Coronary artery (tissue), 2 donors: ENCODE measurements at regions not wholly inside any gene's neighbourhood (a gene's known extent, or its start where the extent isn't known, plus 50 kb on each side); places are given as distances from the start of the nearest gene placed in this dataset.

Experiments
- DNase-seq: peaks from one replicate; pipeline ENCODE4 v3.0.0-alpha.2; 2017; ENCODE audit warnings: low spot score
- H3K27ac ChIP-seq, 2 donors: fragments of 200-600 bp; sonication (generic); one replicate each; pipeline ENCODE4 v1.5.1; 2016 to 2019
- H3K4me3 ChIP-seq: fragments of 200-600 bp; sonication (generic); 2 replicates; pipeline ENCODE4 v1.5.1; 2016; ENCODE audit warnings: mild to moderate bottlenecking, moderate library complexity
- TF ChIP-seq, protein P1 (sequence below): fragments of 200-600 bp; sonication (generic); IDR thresholded peaks from one replicate; pipeline ENCODE4 v1.5.1; 2019; ENCODE audit warnings: antibody characterized with exemption

GRCh38 chr2:8158711-8159110 lies 523.1 kb upstream of the ID2 start:
- Histone ChIP-seq H3K27ac (no peak overlapping the region), H3K4me3 (no peak overlapping the region)
- TF ChIP-seq, protein P1, sequence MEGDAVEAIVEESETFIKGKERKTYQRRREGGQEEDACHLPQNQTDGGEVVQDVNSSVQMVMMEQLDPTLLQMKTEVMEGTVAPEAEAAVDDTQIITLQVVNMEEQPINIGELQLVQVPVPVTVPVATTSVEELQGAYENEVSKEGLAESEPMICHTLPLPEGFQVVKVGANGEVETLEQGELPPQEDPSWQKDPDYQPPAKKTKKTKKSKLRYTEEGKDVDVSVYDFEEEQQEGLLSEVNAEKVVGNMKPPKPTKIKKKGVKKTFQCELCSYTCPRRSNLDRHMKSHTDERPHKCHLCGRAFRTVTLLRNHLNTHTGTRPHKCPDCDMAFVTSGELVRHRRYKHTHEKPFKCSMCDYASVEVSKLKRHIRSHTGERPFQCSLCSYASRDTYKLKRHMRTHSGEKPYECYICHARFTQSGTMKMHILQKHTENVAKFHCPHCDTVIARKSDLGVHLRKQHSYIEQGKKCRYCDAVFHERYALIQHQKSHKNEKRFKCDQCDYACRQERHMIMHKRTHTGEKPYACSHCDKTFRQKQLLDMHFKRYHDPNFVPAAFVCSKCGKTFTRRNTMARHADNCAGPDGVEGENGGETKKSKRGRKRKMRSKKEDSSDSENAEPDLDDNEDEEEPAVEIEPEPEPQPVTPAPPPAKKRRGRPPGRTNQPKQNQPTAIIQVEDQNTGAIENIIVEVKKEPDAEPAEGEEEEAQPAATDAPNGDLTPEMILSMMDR, result no peak
- DNase-seq, result no peak

DNA sequence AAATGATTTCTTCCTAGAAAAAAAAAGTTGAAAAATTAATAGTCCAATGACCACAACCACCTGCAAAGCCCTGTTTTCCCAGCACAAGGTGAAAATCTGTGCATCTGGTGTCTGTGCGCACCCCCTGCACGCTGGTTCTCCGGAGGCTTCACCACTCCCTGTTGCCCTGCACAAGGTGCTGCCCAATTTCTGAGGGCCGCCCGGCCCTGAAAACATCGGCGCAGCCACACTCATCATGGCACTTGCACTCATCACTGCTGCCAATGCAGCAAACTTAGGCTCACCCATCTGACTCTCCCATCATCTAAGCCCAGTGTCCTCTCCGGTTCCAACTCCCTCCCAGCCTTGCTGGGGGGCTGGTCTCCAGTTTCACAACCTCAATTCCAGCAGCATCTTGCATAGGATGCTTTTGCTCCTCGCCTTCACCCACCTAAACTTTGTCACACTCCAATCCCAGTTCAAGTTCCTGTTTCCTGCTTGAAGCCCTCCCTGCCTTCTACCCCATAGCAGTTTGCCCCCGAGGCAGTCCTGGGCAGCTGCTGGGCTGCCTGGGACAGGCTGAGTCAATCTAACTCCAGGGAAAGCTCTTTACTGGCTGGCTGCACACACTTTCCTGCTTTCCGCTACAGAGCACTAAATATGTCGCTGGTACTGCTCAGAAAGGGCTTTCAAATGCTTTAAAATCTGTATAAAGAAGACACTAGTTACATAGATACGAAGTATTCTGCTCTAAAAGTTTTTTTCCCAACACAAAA lies 522.5 kb upstream of the ID2 start:
- no peak for DNase-seq
- no peak overlapping the region for H3K4me3 ChIP-seq
- TF ChIP-seq, protein P1, result no peak
- H3K27ac ChIP-seq, result no peak overlapping the region

DNA sequence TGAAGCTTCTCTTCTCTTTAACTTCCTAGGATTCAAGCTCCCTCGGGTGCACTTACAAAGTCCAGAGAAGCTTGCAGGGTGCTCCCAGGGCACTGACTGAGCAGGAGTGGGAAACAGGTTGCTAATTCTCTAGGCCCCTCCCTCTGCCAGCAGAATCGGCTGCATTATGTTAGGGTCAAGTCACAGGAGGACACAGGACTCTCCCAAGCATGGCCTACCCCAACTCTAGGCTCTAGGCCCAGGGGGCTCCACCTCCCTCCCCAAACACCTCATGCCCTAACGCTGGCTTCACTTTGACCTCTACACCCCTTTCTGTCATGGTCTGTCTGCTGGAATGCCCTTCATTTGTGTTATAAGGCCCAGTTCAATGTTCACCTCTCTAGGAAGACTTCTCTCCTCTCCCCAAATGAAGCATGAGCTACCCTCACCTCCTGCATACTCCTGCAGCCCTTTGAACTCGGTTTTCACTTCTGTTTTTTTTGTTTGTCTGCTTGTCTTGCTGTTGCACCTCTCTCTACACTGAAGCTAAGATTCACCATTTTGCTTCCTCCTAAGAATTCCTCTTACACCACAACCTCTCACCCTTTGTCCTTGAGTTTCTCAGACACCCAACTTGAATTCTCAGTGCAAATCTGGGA lies 521.8 kb upstream of the ID2 start:
- TF ChIP-seq, protein P1, result no peak
- H3K4me3 ChIP-seq, result no peak overlapping the region
- no peak for DNase-seq
- no peak overlapping the region for H3K27ac ChIP-seq

DNA sequence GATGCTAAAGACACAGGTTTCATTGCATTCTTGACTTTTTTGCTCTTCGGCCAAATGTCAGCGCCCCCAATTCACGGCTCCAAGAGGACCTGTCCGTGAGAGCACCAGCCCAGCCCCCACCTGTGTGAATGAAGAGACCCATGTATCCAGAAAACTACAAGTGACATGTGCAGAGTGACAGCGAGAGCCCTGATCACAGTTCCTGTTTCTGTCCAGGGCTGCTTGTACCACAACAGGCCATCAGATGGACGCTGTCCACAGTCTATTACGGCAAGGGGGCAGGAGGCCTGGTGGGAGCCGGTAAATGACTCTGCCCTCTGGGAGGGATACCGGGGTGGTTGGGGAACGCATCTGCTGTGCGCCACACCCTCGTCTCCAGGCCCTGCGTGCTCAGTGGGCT lies 520.9 kb upstream of the ID2 start:
- no peak for DNase-seq
- Histone ChIP-seq H3K27ac (no peak overlapping the region), H3K4me3 (no peak overlapping the region)
- TF ChIP-seq, protein P1, result no peak

DNA sequence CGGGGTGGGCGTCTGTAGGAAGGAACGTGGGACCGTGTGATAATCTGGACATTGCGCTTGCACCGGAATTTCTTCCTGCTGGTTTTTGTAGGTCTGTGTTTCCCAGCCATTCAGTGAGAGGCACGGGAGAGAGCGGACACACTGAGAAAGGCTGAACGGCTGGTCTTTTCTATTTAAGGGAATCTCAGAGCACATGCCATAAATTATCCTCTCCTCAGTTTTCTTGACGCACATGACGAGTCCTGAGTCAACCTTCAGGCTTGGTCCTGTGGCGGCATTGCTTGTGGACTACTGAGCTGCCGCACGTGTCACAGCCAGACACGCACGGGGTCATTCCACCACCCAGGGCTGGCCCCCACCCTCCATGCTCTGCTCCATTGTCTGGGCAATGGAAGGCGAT lies 519.3 kb upstream of the ID2 start:
- DNase-seq, result no peak
- H3K27ac ChIP-seq, result no peak overlapping the region
- no peak overlapping the region for H3K4me3 ChIP-seq
- TF ChIP-seq, protein P1, result no peak

DNA sequence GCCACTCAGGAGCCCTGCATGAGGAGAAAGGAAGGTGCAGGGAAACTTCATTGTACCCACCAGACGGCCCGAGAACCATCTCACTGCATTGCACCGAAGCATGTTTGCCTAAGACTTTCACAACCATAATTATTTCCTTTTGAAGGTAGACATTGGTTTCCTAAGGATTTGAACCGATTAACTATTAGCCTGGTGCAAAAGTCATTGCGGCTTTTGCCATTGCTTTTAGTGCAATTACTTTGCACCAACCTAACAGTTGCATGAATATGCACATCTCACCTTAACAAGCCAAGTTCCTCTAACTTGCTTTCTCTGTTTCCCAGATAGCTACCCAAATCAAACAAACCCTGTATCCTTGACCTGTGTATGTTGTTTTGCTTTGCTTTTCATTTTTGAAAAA lies 516.3 kb upstream of the ID2 start:
- Histone ChIP-seq H3K27ac (no peak overlapping the region), H3K4me3 (no peak overlapping the region)
- TF ChIP-seq, protein P1, result no peak
- no peak for DNase-seq
